DMS53 (cell line): ENCODE measurements at regions not wholly inside any gene's neighbourhood (a gene's known extent, or its start where the extent isn't known, plus 50 kb on each side); places are given as distances from the start of the nearest gene placed in this dataset.
"Not testable (repeated sequence)": the region's sequence is repeated elsewhere in the genome, so short reads cannot be mapped to it uniquely, and the experiment has no call there.

Source experiments
- DNase-seq: peaks from one replicate; lab custom pipeline; 2025; lab: John Stamatoyannopoulos, UW

- DNase-seq = no peak
These were observed 223.2 kb downstream of the FOXD2 start for GRCh38 chr1:47661040-47661439.

- no peak for DNase-seq
These were observed 224.2 kb downstream of the FOXD2 start for GRCh38 chr1:47662068-47662467.

GRCh38 chr1:47663286-47663685, 225.4 kb downstream of the FOXD2 start:
- no peak for DNase-seq

- no peak for DNase-seq
These were observed 226.5 kb downstream of the FOXD2 start for GRCh38 chr1:47664356-47664755.

GRCh38 chr1:47664896-47665295, 227.1 kb downstream of the FOXD2 start:
- not testable (repeated sequence) for DNase-seq

- DNase-seq = no peak
These were observed 231.3 kb downstream of the FOXD2 start for GRCh38 chr1:47669081-47669585.

- DNase-seq = no peak
These were observed 234.8 kb downstream of the FOXD2 start for GRCh38 chr1:47672622-47673021.

GRCh38 chr1:47674189-47674588, 236.3 kb downstream of the FOXD2 start:
- no peak for DNase-seq

- no peak for DNase-seq
These were observed 237.3 kb downstream of the FOXD2 start for GRCh38 chr1:47675047-47675675.

- no peak for DNase-seq
These were observed 237.9 kb downstream of the FOXD2 start for GRCh38 chr1:47675721-47676120.

- DNase-seq = no peak
These were observed 238.6 kb downstream of the FOXD2 start for GRCh38 chr1:47676311-47677054.

GRCh38 chr1:47677241-47677940, 239.5 kb downstream of the FOXD2 start:
- DNase-seq = no peak

- no peak for DNase-seq
These were observed 240.7 kb downstream of the FOXD2 start for GRCh38 chr1:47678464-47678980.

GRCh38 chr1:47679301-47679791, 241.5 kb downstream of the FOXD2 start:
- no peak for DNase-seq

- DNase-seq = no peak
These were observed 242.0 kb downstream of the FOXD2 start for GRCh38 chr1:47679826-47680225.

- no peak for DNase-seq
These were observed 243.1 kb downstream of the FOXD2 start for GRCh38 chr1:47680815-47681475.

- DNase-seq = no peak
These were observed 243.9 kb downstream of the FOXD2 start for GRCh38 chr1:47681735-47682134.

- no peak for DNase-seq
These were observed 244.4 kb downstream of the FOXD2 start for GRCh38 chr1:47682198-47682597.

- no peak for DNase-seq
These were observed 245.0 kb downstream of the FOXD2 start for GRCh38 chr1:47682786-47683350.

- DNase-seq = no peak
These were observed 245.6 kb downstream of the FOXD2 start for GRCh38 chr1:47683401-47683800.

- DNase-seq = no peak
These were observed 246.7 kb downstream of the FOXD2 start for GRCh38 chr1:47684518-47684917.
